ENCODE measurements at regions not wholly inside any gene's neighbourhood (a gene's known extent, or its start where the extent isn't known, plus 50 kb on each side); places are given as distances from the start of the nearest gene placed in this dataset.
"Not testable (repeated sequence)": the region's sequence is repeated elsewhere in the genome, so short reads cannot be mapped to it uniquely, and the experiment has no call there.

DNA sequence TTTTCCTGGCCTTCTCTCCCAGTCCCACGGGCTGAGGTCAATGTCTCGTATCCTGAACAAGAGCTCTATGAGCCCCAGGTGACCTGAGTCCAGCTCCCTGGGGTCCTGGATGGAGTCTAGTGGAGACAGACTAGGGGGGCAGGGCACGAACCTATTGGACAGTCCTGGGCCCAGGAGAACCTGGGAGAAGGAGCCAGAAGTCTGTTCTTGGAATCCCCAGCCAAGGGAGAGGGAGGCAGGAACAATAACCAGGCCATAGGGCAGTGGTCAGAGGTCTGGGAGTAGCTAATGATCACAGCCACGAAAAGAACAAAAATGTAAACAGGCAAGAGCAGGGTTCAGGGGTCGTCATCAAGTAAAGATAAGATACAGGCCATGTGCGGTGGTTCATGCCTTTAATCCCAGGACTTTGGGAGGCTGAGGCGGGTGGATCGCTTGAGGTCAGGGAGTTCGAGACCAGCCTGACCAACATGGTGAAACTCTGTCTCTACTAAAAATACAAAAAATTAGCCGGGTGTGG is 60.8 kb downstream of the COPRS start:
- no peak for DNase-seq (ENCODE audit: low spot score)
- intact Hi-C loops (cut with DNase I) = no loop called here

DNA sequence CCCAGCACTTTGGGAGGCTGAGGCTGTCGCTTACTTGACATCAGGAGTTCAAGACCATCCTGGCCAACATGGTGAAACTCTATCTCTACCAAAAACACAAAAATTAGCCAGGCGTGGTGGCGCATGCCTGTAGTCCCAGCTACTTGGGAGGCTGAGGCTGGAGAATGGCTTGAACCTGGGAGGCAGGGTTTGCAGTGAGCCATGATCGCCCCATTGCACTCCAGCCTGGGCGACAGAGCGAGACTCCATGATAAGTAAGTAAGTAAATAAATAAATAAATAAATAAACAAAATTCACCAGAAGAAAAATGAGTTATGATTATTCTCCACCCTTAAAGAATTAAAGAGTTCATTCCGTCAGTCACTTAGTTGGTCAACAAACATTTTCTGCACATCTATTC is 63.1 kb downstream of the COPRS start:
- intact Hi-C loops (cut with DNase I) = not testable (repeated sequence)

GRCh38 chr17:31794111-31794510 is 64.9 kb downstream of the COPRS start:
- intact Hi-C loops (cut with DNase I) = no loop called here
- no peak for DNase-seq (ENCODE audit: low spot score)

More for the DNA sequence above, 63.1 kb downstream of the COPRS start:
- DNase-seq (ENCODE audit: low spot score) = not testable (repeated sequence)

DNA sequence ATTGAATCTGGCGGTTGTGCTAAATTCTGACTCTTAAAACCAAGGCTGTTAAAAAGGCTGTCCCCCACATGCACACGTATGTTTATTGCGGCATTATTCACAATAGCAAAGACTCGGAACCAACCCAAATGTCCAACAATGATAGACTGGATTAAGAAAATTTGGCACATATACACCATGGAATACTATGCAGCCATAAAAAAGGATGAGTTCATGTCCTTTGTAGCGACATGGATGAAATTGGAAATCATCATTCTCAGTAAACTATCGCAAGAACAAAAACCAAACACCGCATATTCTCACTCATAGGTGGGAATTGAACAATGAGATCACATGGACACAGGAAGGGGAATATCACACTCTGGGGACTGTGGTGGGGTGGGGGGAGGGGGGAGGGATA is 65.4 kb downstream of the COPRS start:
- DNase-seq (ENCODE audit: low spot score); intact Hi-C loops (cut with DNase I): not testable (repeated sequence)

- intact Hi-C loops (cut with DNase I) = no loop called here
- DNase-seq (ENCODE audit: low spot score) = no peak
Measured at GRCh38 chr17:31792007-31792585, 66.9 kb downstream of the COPRS start.

- intact Hi-C loops (cut with DNase I) = no loop called here
- DNase-seq (ENCODE audit: low spot score) = no peak
Measured at GRCh38 chr17:31789707-31790505, 69.1 kb downstream of the COPRS start.

DNA sequence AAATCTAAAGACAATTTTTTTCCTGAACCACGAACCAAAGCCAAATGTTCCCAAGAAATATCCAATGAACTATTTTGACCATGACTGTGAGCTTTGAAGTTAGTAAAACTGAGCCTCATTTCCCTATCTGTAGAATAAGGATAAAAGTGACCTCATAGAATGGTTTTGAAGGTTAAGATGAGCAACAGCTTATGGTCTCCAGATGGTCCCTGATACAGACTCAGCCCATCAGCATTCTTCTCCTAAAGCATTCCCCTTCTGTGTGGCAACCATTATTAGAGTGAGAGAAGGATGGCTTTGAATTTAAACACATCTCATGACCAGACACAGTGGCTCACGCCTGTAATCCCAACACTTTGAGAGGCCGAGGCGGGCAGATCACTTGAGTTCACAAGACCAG is 70.1 kb downstream of the COPRS start:
- no peak for DNase-seq (ENCODE audit: low spot score)
- intact Hi-C loops (cut with DNase I) = no loop called here

- no peak for DNase-seq (ENCODE audit: low spot score)
- intact Hi-C loops (cut with DNase I) = no loop called here
Measured at GRCh38 chr17:31788571-31788946, 70.5 kb downstream of the COPRS start.

GRCh38 chr17:31787857-31788570 is 71.0 kb downstream of the COPRS start:
- intact Hi-C loops (cut with DNase I) = no loop called here
- DNase-seq (ENCODE audit: low spot score) = no peak

DNA sequence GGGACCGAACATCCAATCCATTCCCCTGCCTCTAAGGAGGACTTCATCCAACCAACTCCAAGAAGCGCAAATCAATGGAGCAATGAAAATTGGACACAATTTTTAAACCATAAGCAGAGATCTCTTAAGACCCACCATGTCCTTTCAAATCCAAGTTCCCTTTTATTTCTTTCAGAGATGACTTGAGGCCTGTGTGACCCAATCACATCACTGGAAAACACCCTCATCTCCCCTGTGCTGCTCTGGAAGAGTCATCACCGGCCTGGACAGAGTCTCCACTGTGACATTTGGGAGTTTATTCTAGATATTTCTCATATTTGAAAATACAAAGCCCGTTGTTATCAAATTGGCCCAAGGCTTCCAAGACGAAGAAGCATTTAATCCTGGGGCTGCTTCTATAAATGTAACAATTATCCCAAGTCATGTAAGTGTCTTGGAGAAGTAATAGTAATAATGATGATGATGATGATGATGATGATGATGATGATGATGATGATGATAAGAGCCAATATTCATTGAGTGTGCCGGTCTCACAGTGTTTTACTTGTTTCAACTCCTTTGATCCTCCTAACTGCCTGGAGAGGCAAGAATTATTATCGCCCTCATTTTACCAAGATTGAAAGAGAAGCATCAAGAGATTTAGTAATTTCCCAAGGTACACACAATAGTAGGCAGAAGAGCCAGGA is 72.1 kb downstream of the COPRS start:
- DNase-seq (ENCODE audit: low spot score) = no peak
- intact Hi-C loops (cut with DNase I) = no loop called here

DNA sequence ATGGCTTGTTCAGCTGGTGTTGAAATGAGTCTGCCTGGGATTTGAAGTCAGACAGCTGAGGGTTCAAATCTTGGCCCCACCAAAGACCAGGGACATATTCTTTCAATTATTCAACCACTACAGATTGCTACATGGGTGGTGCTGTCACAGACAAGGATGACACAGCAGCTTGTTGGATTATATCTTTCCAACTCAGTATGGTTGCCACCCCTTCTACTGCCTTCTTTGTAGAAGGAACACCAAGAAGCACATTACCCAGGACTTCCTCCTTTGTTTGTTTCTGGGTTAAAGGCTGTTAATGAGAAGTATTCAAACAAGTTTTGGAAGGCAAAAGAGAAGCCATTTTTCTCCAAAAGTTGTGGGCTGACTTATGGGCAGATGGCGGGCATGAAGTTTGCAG is 78.6 kb downstream of the COPRS start:
- intact Hi-C loops (cut with DNase I) = no loop called here
- no peak for DNase-seq (ENCODE audit: low spot score)

DNA sequence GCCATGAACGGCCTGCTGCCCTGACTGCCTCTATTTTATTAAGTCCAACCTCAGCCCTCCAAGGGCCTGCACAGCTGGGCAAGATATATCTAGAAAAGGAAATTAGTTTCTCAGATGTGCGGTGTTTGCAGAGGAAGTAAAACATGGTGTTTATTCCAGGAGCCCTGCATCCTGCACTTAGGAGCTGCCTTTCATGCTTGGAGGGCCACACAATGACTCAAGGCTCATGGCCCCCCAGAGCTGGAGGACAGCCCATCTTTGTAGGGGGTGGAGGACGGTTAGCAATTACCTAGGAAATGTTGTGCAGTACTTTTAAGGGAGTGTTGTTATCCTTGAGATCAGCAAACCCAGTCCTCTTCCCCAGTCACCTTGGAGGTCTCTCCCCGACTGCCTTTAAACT is 80.5 kb downstream of the COPRS start:
- intact Hi-C loops (cut with DNase I) = no loop called here
- DNase-seq (ENCODE audit: low spot score) = no peak

DNA sequence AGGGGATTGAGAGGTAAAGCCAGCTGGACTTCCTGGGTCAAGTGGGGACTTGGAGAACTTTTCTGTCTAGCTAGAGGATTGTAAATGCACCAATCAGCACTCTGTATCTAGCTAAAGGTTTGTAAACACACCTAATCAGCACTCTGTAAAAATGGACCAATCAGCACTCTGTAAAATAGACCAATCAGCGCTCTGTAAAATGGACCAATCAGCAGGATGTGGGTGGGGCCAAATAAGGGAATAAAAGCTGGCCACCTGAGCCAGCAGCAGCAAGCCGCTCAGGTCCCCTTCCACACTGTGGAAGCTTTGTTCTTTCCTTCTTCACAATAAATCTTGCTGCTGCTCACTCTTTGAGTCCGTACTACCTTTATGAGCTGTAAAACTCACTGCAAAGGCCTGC is 87.7 kb downstream of the COPRS start:
- DNase-seq (ENCODE audit: low spot score); intact Hi-C loops (cut with DNase I): not testable (repeated sequence)

GRCh38 chr17:31770501-31770900 is 88.5 kb downstream of the COPRS start:
- DNase-seq (ENCODE audit: low spot score); intact Hi-C loops (cut with DNase I): not testable (repeated sequence)

DNA sequence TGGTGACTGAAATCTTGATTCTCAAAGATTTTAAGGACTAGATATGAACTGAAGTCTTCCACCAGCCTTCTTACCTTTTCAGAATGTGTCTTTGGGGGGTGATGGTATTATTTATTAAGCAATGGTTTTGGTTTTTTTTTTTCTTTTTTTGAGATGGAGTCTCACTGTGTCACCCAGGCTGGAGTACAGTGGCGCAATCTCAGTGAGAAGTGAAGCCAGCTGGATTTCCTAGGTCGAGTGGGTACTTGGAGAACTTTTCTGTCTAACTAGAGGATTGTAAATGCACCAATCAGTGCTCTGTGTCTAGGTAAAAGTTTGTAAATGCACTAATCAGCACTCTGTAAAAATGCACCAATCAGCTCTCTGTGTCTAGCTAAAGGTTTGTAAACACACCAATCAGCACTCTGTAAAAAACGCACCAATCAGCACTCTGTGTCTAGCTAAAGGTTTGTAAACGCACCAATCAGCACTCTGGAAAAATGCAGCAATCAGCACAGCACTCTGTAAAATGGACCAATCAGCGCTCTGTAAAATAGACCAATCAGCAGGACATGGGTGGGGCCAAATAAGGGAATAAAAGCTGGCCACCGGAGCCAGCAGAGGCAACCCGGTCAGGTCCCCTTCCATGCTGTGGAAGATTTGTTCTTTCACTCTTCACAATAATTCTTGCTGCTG is 97.1 kb downstream of the COPRS start:
- intact Hi-C loops (cut with DNase I) = not testable (repeated sequence)

GRCh38 chr17:31758646-31759045 is 100.4 kb downstream of the COPRS start:
- intact Hi-C loops (cut with DNase I) = no loop called here
- no peak for DNase-seq (ENCODE audit: low spot score)

More for the DNA sequence above, 97.1 kb downstream of the COPRS start:
- DNase-seq (ENCODE audit: low spot score) = not testable (repeated sequence)

DNA sequence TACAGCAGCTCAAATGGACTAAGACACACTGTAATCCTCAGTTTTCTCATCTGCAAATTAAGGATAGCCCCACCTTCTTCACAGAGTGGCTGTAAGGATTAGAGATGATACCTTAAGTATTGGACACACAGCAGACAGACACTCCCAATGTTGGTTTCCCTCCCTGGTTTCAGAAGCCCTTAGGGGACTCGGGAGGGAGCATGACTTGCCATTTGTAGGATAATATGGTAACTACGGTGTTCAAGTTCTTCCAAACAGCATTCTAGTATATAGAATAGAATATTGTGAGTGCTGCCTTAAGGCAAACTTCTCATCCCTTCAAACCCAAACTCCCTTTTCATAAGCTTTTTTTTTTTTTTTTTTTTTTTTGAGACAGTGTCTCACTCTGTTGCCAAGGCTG is 101.9 kb downstream of the COPRS start:
- intact Hi-C loops (cut with DNase I) = no loop called here
- no peak for DNase-seq (ENCODE audit: low spot score)

DNA sequence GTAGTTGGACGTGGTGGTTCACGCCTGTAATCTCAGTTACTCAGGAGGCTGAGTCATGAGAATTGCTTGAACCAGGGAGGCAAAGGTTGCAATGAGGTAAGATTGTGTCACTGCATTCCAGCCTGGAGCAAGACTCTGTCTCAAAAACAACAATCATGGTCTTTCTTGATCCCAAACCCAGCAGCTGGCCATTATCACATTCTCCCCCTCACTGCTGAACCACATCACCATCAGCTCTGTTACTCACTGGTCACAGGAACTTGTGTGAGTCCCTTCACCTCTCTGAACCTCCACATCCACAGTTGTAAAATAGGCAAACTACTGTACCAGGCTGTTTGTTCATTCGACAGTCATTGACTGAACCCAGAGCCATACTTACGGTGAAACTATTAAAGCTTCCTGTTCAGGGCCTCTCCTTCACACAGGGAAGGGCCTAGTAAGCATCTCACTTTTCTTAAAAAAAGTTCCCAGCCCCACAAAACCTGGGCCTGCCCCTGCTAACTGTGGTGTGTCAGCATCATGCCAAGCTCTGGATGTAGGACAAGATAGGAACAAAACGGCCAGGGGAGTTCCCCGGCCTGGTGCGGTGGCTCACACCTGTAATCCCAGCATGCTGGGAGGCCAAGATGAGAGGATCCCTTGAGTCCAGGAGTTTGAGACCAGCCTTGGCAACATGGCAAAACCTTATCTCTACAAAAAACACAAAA is 104.7 kb downstream of the COPRS start:
- intact Hi-C loops (cut with DNase I) = no loop called here

GRCh38 chr17:31753011-31753410 is 106.0 kb downstream of the COPRS start:
- no peak for DNase-seq (ENCODE audit: low spot score)
- intact Hi-C loops (cut with DNase I) = no loop called here

More for the DNA sequence above, 104.7 kb downstream of the COPRS start:
- DNase-seq (ENCODE audit: low spot score) = no peak

Data from cardiac septum (tissue), 1 donor.